ENCODE measurements at regions not wholly inside any gene's neighbourhood (a gene's known extent, or its start where the extent isn't known, plus 50 kb on each side); places are given as distances from the start of the nearest gene placed in this dataset.
"Not testable (repeated sequence)": the region's sequence is repeated elsewhere in the genome, so short reads cannot be mapped to it uniquely, and the experiment has no call there.

- DNase-seq = no peak
These were observed 456.5 kb downstream of the STK39 start for GRCh38 chr2:167790781-167791450.

- no peak for DNase-seq
These were observed 457.2 kb downstream of the STK39 start for GRCh38 chr2:167790189-167790588.

DNA sequence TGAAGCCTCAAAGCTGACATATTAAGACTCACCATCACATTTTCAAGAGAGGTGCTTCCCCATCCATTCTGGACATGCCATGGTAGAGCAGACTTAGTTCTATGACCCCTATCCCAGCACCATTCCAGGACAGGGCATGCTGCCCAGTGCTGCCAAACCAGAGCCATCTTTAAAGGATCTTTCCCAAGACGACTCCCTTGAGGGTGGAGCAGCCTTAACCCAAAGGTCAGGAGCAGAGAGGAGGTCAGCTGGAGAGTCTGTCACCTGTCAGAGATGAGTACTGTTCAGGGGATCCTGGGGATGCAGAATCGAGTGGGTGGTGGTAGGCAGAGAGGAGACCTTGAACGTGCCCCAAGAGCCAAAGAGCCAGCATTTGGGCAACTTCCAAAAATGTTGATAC, 459.8 kb downstream of the STK39 start:
- DNase-seq = no peak

GRCh38 chr2:167787021-167787420, 460.4 kb downstream of the STK39 start:
- no peak for DNase-seq

DNA sequence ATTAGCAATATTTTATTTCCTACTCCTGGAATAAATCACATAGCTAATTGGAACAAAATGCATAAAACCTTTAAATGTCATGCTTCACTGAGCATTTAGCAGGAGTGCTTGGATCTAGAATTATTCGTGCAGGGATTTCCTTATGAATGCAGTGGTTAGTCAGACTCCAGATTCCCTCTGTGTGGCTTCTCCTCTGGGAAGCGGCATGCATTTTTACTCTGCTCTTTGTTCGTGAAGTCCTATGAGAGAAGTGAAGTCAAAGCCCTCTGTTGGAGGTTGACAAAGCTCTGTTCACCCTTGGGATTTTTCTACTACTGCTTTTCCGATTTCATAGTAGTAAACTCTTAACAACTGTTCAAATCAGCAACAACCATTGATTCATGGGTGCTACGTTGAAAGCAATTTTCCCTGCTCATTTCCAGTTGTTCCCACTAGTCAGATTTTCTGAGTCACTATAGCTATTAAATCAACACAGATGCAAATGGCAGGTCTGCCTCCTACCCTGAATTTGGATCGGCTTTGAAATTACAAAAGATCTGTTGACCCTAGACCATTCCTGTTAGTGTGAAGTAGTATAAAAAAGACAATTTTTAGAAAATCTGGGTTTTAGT, 461.7 kb downstream of the STK39 start:
- no peak for DNase-seq

DNA sequence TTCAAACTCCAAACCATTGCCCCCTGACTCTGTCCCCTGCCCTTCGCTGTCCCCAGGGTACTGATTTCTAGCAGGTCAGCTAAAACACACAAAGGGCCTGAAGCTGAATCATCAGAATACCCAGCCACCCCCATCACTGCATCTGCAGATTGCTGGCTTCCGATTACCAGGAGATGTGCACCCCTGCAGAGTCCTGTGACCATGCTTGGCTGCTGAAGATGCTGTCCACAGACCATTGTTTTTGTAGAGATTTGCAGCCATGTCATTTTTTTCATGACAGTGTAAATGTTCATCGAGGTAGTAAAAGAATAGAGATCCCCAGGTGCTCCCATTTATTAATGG, 463.3 kb downstream of the STK39 start:
- DNase-seq = no peak

- DNase-seq = no peak
These were observed 463.9 kb downstream of the STK39 start for GRCh38 chr2:167783261-167784083.

DNA sequence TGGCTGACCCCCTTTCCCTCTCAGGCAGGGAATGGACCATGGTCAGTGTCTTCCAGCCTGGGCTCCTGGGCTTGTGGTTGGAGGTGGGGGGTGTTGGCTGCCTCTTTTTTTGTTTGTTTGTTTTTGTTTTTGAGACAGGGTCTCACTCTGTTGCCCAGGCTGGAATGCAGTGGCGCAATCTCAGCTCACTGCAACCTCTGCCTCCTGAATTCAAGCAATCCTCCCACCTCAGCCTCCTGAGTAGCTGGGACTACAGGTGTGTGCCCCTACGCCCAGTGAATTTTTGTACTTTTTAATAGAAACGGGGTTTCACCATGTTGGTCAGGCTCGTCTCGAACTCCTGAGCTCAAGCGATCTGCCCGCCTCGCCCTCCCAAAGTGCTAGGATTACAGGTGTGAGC, 465.8 kb downstream of the STK39 start:
- not testable (repeated sequence) for DNase-seq

GRCh38 chr2:167776359-167776758, 471.0 kb downstream of the STK39 start:
- DNase-seq = no peak

DNA sequence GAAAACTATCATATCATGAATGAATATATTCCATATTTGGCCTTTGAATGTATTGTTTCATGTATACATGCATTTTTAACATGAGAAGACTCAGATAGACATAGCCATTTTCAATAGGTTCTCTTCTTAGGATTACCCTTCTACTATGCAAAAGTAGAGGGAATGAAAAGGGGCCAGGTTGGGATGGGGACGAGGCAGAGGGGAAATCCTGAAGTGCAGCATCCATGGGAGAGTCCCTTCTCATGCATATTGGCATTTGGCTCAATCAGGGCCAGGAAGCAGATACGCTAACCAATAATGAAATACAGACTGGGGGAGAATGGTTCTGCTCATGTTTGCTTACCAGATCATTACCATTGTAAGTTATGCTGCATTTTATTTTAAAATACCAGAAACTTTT, 475.8 kb downstream of the STK39 start:
- DNase-seq = no peak

- no peak for DNase-seq
These were observed 478.4 kb downstream of the STK39 start for GRCh38 chr2:167769020-167769419.

DNA sequence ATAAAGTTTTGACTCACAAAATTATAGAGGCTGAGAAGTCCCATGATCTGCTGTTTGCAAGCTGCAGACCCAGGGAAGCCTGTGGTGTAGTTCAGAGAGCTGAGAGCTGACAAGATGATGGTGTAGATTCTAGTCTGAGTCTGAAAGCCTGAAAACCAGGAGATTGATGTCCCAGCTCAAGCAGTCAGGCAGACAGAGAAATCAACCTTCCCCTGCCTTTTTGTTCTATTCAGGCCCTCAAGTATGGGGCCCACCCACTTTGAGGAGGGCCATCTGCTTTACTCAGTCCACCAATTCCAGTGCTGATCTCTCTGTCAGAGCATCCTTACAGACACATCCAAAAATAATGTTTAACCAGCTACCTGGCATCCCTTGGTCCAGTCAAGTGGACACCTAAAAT, 479.6 kb downstream of the STK39 start:
- no peak for DNase-seq

DNA sequence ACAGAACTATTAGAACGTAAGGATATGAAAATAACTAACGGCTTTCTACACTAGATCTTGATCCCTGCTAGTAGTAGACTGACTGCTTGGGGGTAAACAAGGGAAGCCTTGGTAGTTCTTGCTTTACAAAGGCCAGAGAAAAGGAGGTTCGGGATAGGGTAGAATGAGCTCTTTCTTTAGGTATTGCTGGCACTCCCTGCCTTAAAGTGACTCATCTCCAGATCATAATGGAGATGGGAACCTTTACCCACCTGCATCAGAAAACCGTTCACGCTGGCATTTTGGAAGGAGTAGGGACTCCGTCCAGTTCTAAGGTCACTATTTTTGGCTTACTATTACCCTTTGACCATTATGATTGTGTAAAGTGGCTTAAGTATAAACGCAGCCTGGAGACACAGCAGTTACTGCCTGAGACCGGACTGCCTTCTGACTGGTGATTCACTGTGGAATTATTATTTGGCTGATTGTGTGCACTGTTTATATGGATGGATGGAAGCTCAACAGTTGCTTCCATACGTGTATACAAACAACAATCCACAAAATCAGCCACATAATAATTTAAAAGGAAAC, 482.5 kb downstream of the STK39 start:
- DNase-seq = no peak

- DNase-seq = no peak
These were observed 485.8 kb downstream of the STK39 start for GRCh38 chr2:167761465-167762136.

- DNase-seq = no peak
These were observed 487.9 kb downstream of the STK39 start for GRCh38 chr2:167759531-167759930.

DNA sequence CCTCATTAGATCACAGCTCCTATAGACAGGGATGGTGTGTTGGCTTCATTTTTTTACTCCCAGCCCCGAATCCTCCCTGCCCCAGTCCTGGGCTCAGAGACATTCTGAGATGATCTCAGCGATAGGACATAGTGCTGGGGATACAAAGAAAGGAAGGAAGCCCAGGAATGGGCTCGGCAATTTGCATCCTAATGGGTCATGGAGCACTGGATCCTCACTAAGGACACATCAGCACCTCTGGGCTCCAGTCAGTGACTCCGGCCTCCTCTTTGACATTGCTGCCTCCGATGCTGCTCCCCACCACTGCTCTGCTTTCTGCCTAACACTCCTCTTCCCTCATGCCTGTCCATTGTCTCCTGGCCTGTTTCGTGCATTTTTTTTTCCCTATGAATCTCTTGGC, 489.1 kb downstream of the STK39 start:
- DNase-seq = no peak

- no peak for DNase-seq
These were observed 490.9 kb downstream of the STK39 start for GRCh38 chr2:167756446-167756845.

GRCh38 chr2:167753142-167753541, 494.3 kb downstream of the STK39 start:
- DNase-seq = no peak

DNA sequence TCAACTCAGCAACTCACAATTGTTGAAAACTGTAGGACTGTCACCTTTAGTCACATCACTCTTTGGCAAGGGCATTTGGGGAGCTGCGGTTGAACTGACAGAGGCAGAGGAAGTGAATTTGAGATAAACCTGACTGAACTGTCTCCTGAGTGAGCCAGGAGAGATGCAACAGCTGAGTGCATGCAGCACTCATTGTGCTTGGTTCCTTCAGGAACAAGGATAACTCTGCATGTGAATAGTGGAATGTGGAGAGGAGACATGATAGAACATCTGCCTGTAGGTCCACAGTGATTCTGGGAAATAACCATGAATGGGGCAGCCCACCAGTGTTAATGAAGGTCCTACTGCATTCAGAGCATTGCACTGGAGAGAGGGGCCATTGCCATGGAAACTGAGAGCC, 494.7 kb downstream of the STK39 start:
- no peak for DNase-seq

DNA sequence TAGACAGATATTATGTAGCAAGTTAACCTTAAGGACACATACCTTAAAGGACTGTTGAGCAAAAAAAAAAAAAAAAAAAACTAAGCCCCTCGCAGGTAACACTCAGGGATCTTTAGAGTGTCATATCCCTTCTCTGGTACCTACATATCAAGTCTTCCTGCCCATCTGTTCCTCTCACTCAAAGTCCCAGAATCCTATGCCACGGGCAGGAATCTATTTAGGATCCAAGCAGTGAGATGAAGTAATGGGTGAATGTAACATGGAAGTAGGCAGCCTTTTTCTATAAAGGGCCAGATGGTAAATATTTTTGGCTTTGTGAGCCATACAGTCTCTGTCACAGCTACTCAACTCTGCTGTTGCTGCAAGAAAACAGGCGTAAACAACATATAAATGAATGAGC, 496.7 kb downstream of the STK39 start:
- no peak for DNase-seq

GRCh38 chr2:167749660-167750059, 497.7 kb downstream of the STK39 start:
- no peak for DNase-seq

DNA sequence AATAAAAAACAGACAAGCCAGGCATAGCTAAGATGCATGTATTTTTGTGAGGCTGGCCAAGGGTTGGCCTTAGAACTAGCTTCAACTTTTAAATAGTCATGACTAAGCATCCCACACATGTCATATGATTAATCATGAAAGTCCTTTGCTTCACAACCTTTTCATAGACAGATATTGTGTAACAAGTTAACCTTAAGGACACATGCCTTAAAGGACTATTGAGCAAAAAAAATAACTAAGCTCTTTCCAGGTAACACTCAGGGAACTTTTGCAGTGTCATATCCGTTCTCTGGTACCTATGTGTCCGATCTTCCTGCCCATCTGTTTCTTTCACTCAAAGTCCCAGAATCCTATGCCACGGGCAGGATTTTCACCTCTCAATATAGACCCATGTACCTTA, 498.4 kb downstream of the STK39 start:
- DNase-seq = no peak

GRCh38 chr2:167748536-167748935, 498.9 kb downstream of the STK39 start:
- DNase-seq = no peak
